H9 (cell line): ENCODE measurements at regions not wholly inside any gene's neighbourhood (a gene's known extent, or its start where the extent isn't known, plus 50 kb on each side); places are given as distances from the start of the nearest gene placed in this dataset.

Source experiments
- DNase-seq: peaks from one replicate; pipeline ENCODE4 v3.0.0-alpha.2; 2017
- H2AFZ ChIP-seq: one replicate; pipeline ENCODE4 v1.6.1; 2013; ENCODE audit warnings: mild to moderate bottlenecking, low read length, control low read depth, moderate library complexity
- H2AK5ac ChIP-seq: 2 replicates; pipeline ENCODE4 v1.6.1; 2013; ENCODE audit warnings: low read length, control low read depth, mixed read lengths; ENCODE audit not compliant: insufficient read length
- H2BK120ac ChIP-seq: one replicate; pipeline ENCODE4 v1.6.1; 2013; ENCODE audit warnings: low read depth, mild to moderate bottlenecking, low read length, control low read depth, inconsistent platforms; ENCODE audit not compliant: poor library complexity, severe bottlenecking
- H2BK12ac ChIP-seq: 2 replicates; pipeline ENCODE4 v1.6.1; 2013; ENCODE audit warnings: low read length, control low read depth, mixed read lengths, low read depth; ENCODE audit not compliant: insufficient read length
- H2BK15ac ChIP-seq: 2 replicates; pipeline ENCODE4 v1.6.1; 2013; ENCODE audit warnings: low read depth, low read length, control low read depth
- H2BK20ac ChIP-seq: one replicate; pipeline ENCODE4 v1.6.1; 2013; ENCODE audit warnings: low read depth, mild to moderate bottlenecking, low read length, control low read depth, inconsistent platforms; ENCODE audit not compliant: poor library complexity, severe bottlenecking
- H2BK5ac ChIP-seq: 2 replicates; pipeline ENCODE4 v1.6.1; 2013; ENCODE audit warnings: low read length, control low read depth, mixed read lengths; ENCODE audit not compliant: insufficient read length
- H3K14ac ChIP-seq: 2 replicates; pipeline ENCODE4 v1.6.1; 2013; ENCODE audit warnings: low read length, control low read depth; ENCODE audit not compliant: insufficient read depth
- H3K18ac ChIP-seq: 2 replicates; pipeline ENCODE4 v1.6.1; 2013; ENCODE audit warnings: low read depth, mild to moderate bottlenecking, mixed read lengths, low read length, control low read depth; ENCODE audit not compliant: insufficient read length
- H3K23ac ChIP-seq: 2 replicates; pipeline ENCODE4 v1.6.1; 2013; ENCODE audit warnings: low read length, control low read depth, mixed read lengths, low read depth; ENCODE audit not compliant: insufficient read length
- H3K23me2 ChIP-seq: 2 replicates; pipeline ENCODE4 v1.6.1; 2013; ENCODE audit warnings: low read depth, mild to moderate bottlenecking, mixed read lengths, low read length, control low read depth; ENCODE audit not compliant: insufficient read length, poor library complexity, severe bottlenecking
- H3K27ac ChIP-seq: 2 replicates; pipeline ENCODE4 v1.5.1; 2013; ENCODE audit warnings: low read length, control low read depth, mixed read lengths, low read depth; ENCODE audit not compliant: insufficient read length
- H3K27me3 ChIP-seq: 2 replicates; pipeline ENCODE4 v1.6.1; 2013; ENCODE audit warnings: low read length, control low read depth, inconsistent platforms; ENCODE audit not compliant: insufficient read depth
- H3K4ac ChIP-seq: 2 replicates; pipeline ENCODE4 v1.6.1; 2013; ENCODE audit warnings: low read depth, mild to moderate bottlenecking, control low read depth, inconsistent platforms, low read length, moderate library complexity
- H3K4me1 ChIP-seq: 2 replicates; pipeline ENCODE4 v1.6.1; 2013; ENCODE audit warnings: low read length, control low read depth, inconsistent platforms; ENCODE audit not compliant: insufficient read depth
- H3K4me2 ChIP-seq: 2 replicates; pipeline ENCODE4 v1.6.1; 2013; ENCODE audit warnings: low read length, control low read depth, mixed read lengths; ENCODE audit not compliant: insufficient read length, insufficient read depth
- H3K56ac ChIP-seq: 2 replicates; pipeline ENCODE4 v1.6.1; 2013; ENCODE audit warnings: low read depth, mild to moderate bottlenecking, mixed read lengths, low read length, control low read depth; ENCODE audit not compliant: insufficient read length
- H3K79me1 ChIP-seq: 2 replicates; pipeline ENCODE4 v1.6.1; 2013; ENCODE audit warnings: low read depth, mild to moderate bottlenecking, moderate library complexity, low read length, control low read depth, inconsistent platforms; ENCODE audit not compliant: insufficient read depth, poor library complexity, severe bottlenecking
- H3K79me2 ChIP-seq: 2 replicates; pipeline ENCODE4 v1.6.1; 2013; ENCODE audit warnings: low read length, control low read depth, inconsistent platforms; ENCODE audit not compliant: insufficient read depth
- H3K9ac ChIP-seq: 2 replicates; pipeline ENCODE4 v1.6.1; 2013; ENCODE audit warnings: low read length, control low read depth, mixed read lengths; ENCODE audit not compliant: insufficient read length; ENCODE audit errors: extremely low read depth
- H3K9me3 ChIP-seq: one replicate; pipeline ENCODE4 v1.6.1; 2013; ENCODE audit warnings: low read depth, low read length, inconsistent platforms; ENCODE audit not compliant: control insufficient read depth
- H3T11ph ChIP-seq: one replicate; pipeline ENCODE4 v1.6.1; 2013; ENCODE audit warnings: mild to moderate bottlenecking, low read length, control low read depth, inconsistent platforms
- H4K20me1 ChIP-seq: one replicate; pipeline ENCODE4 v1.6.1; 2013; ENCODE audit not compliant: control insufficient read depth, insufficient read length, insufficient read depth
- H4K5ac ChIP-seq: 2 replicates; pipeline ENCODE4 v1.6.1; 2013; ENCODE audit warnings: low read depth, mild to moderate bottlenecking, mixed read lengths, low read length, control low read depth; ENCODE audit not compliant: insufficient read length
- H4K8ac ChIP-seq: replicated peaks from 2 replicates; pipeline ENCODE4 v1.6.1; 2013; ENCODE audit warnings: low read length, control low read depth, mixed read lengths, low read depth; ENCODE audit not compliant: insufficient read length
- H4K91ac ChIP-seq: 2 replicates; pipeline ENCODE4 v1.6.1; 2013; ENCODE audit warnings: low read depth, mild to moderate bottlenecking, moderate library complexity, mixed read lengths, low read length, control low read depth; ENCODE audit not compliant: insufficient read length
- H3K27ac Mint-ChIP-seq, 3 experiments: 2 replicates in 2 of 3; 3 replicates in 1 of 3; pipeline ENCODE4 v1.8.0; 2020 to 2021; ENCODE audit warnings: mixed read lengths in 3 of 3, mild to moderate bottlenecking in 1 of 3, moderate library complexity in 1 of 3
- H3K27me3 Mint-ChIP-seq: 2 replicates; pipeline ENCODE4 v1.8.0; 2021; ENCODE audit warnings: low read depth, mild to moderate bottlenecking, moderate library complexity, mixed read lengths
- H3K36me3 Mint-ChIP-seq, 3 experiments: 2 replicates in 2 of 3; 3 replicates in 1 of 3; pipeline ENCODE4 v1.8.0; 2020 to 2021; ENCODE audit warnings: low read depth in 3 of 3, mixed read lengths in 3 of 3; ENCODE audit not compliant: insufficient read depth in 1 of 3
- H3K4me1 Mint-ChIP-seq, 2 experiments: 2 replicates each; pipeline ENCODE4 v1.8.0; 2020; ENCODE audit warnings: mixed read lengths in 2 of 2
- H3K4me3 Mint-ChIP-seq, 2 experiments: 2 replicates in 1 of 2; 3 replicates in 1 of 2; pipeline ENCODE4 v1.8.0; 2020 to 2021; ENCODE audit warnings: mild to moderate bottlenecking in 2 of 2, mixed read lengths in 2 of 2, moderate library complexity in 1 of 2
- H3K9me3 Mint-ChIP-seq, 2 experiments: 2 replicates in 1 of 2; 3 replicates in 1 of 2; pipeline ENCODE4 v1.8.0; 2020; ENCODE audit warnings: mild to moderate bottlenecking in 2 of 2, mixed read lengths in 2 of 2, moderate library complexity in 1 of 2
- CTCF ChIP-seq: fragments of 200-600 bp; sonication (generic); conservative IDR thresholded peaks from 3 replicates; pipeline ENCODE4 v1.8.0; 2021; ENCODE audit warnings: antibody characterized with exemption, mild to moderate bottlenecking
- WGBS: extraction: QIAGEN DNeasy Blood & Tissue Kit; methylation state at CpG from one replicate; pipeline ENCODE4 v1.1.7; 2013; ENCODE audit warnings: missing lambda C conversion rate, low lambda C conversion rate, mixed read lengths; ENCODE audit not compliant: insufficient read length; ENCODE audit errors: extremely low coverage; 5-methylcytosine and 5-hydroxymethylcytosine counted together

- Histone ChIP-seq H3K23ac (no peak overlapping the region), H3K9ac (no peak overlapping the region), H2AFZ (no peak overlapping the region), H2BK5ac (no peak overlapping the region), H4K5ac (no peak overlapping the region), H4K91ac (no peak overlapping the region), H2BK20ac (no peak overlapping the region), H3K18ac (no peak overlapping the region), H2BK120ac (no peak overlapping the region), H3K4ac (no peak overlapping the region), H3K27me3 (no peaks in the 10 kb centered on the region), H3K79me2 (no peaks in the 10 kb centered on the region), H2BK15ac (no peak overlapping the region), H3K14ac (no peak overlapping the region), H3K4me1 (no peaks in the 10 kb centered on the region), H3K9me3 (no peaks in the 10 kb centered on the region), H2AK5ac (no peak overlapping the region), H2BK12ac (no peak overlapping the region), H3K4me2 (no peak overlapping the region), H3T11ph (no peak overlapping the region), H3K27ac (no peak overlapping the region), H3K23me2 (no peaks in the 10 kb centered on the region), H4K8ac (no peak overlapping the region), H3K79me1 (no peaks in the 10 kb centered on the region), H3K56ac (no peak overlapping the region), H4K20me1 (no peaks in the 10 kb centered on the region)
- H3K27me3 Mint-ChIP-seq, result no peaks in the 10 kb centered on the region
- H3K27ac Mint-ChIP-seq, result no peak overlapping the region
- H3K4me3 Mint-ChIP-seq, result no peak overlapping the region
- no peaks in the 10 kb centered on the region for H3K4me1 Mint-ChIP-seq
- no peaks in the 10 kb centered on the region for H3K36me3 Mint-ChIP-seq
- H3K9me3 Mint-ChIP-seq, result peaks cover 0 to 5% of the 10 kb centered on the region in 2 experiments; a peak in 1 of 5 replicates
- WGBS, result no CpG with 5 or more reads among the region's 1 CpG
- TF ChIP-seq CTCF, result no peak
- no peak for DNase-seq
Observed at GRCh38 chr14:42140831-42141279, 534.2 kb downstream of the LRFN5 start.
